ENCODE measurements at regions not wholly inside any gene's neighbourhood (a gene's known extent, or its start where the extent isn't known, plus 50 kb on each side); places are given as distances from the start of the nearest gene placed in this dataset.

GRCh38 chr4:187417721-187418120, 577.9 kb upstream of the ZFP42 start:
- no peak for TF ChIP-seq POLR2A (IDR thresholded peaks at IDR 0.05)
- TF ChIP-seq CTCF (IDR thresholded peaks at IDR 0.05) = no peak

All from body of pancreas (tissue), 4 donors.